ENCODE measurements at regions not wholly inside any gene's neighbourhood (a gene's known extent, or its start where the extent isn't known, plus 50 kb on each side); places are given as distances from the start of the nearest gene placed in this dataset.
"Not testable (repeated sequence)": the region's sequence is repeated elsewhere in the genome, so short reads cannot be mapped to it uniquely, and the experiment has no call there.

DNA sequence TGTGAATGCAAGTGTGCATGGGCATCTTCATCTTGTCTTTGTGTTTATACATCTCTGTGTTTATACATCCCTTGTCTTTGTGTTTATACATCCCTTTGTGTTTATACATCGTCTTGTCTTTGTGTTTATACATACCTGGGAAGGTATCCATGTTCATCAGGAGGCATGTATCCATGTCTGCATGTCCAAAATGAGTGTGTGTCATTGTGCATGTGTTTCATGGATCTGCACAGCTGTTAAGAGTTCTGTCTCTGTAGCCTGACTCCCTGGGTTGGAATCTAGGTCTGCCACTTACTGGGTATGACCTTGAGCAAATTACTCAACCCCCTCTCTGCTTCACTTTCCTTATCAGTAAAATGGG is 50.1 kb upstream of the SIRPA start:
- Histone ChIP-seq H3K9me3 (replicated peaks in 1 of 11) (peaks cover 0 to 13% (median 11%) of the 10 kb centered on the region in 11 experiments; a peak in 8 of 22 replicates), H3K36me3 (no peaks in the 10 kb centered on the region), H3K9ac (peak overlapping the region; percentile 7 to 63 (median 44); a peak in 12 of 22 replicates), H3K4me1 (peaks cover 27 to 99% (median 92%) of the 10 kb centered on the region in 10 experiments), H3K4me3 (no peak overlapping the region), H3K27me3 (peaks cover 0 to 11% (median 0%) of the 10 kb centered on the region in 11 experiments; a peak in 5 of 22 replicates), H3K27ac (peak overlapping the region; percentile 10 to 82 (median 69); a peak in 20 of 22 replicates), H3K4me2 (peak overlapping the region; percentile 60 to 93 (median 75)), H4K20me1 (no peaks in the 10 kb centered on the region)
- no peak for TF ChIP-seq Cebpa-rat (IDR thresholded peaks at IDR 0.05)

GRCh38 chr20:1844325-1845162 is 50.7 kb upstream of the SIRPA start:
- H4K20me1 ChIP-seq = no peaks in the 10 kb centered on the region
- H3K4me2 ChIP-seq = peak overlapping the region; percentile 60 to 95 (median 75)
- H3K27me3 ChIP-seq = peaks cover 0 to 11% (median 0%) of the 10 kb centered on the region in 11 experiments; a peak in 5 of 22 replicates
- H3K4me3 ChIP-seq = no peak overlapping the region
- H3K9me3 ChIP-seq (replicated peaks in 1 of 11) = peaks cover 0 to 15% (median 11%) of the 10 kb centered on the region in 11 experiments; a peak in 8 of 22 replicates
- peak in 5 of 11 experiments; percentile 26 to 75 (median 39); a peak in 6 of 22 replicates for TF ChIP-seq Cebpa-rat (IDR thresholded peaks at IDR 0.05)
- H3K9ac ChIP-seq = peak overlapping the region; percentile 7 to 76 (median 56); a peak in 17 of 22 replicates
- no peaks in the 10 kb centered on the region for H3K36me3 ChIP-seq
- peak overlapping the region; percentile 10 to 86 (median 69); a peak in 21 of 22 replicates for H3K27ac ChIP-seq
- peaks cover 25 to 98% (median 90%) of the 10 kb centered on the region in 10 experiments for H3K4me1 ChIP-seq

DNA sequence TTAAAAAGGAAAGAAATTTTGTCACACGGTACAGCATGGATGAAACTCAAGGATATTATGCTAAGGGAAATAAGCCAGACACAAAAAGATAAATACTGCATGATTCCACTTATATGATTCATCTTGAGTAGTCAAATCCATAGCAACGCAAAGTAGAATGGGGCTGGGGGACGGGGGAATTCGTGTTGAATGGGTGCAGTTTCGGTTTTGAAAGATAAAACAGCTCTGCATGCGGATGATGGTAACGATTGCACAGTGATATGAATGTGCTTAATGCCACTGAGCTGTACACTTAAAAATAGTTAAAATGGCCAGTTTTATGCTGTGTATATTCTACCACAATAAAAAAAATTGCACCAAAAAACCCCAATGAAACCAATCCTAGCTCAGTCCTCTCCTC is 52.9 kb upstream of the SIRPA start:
- Histone ChIP-seq H3K4me1 (peaks cover 25 to 90% (median 81%) of the 10 kb centered on the region in 10 experiments), H4K20me1 (no peaks in the 10 kb centered on the region), H3K4me2 (peak overlapping the region in 9 of 11 experiments; percentile 33 to 95 (median 86); a peak in 18 of 22 replicates), H3K36me3 (no peaks in the 10 kb centered on the region), H3K9ac (no peak overlapping the region), H3K27me3 (peaks cover 0 to 3% (median 0%) of the 10 kb centered on the region in 11 experiments; a peak in 3 of 22 replicates), H3K9me3 (replicated peaks in 1 of 11) (peaks cover 0 to 18% (median 6%) of the 10 kb centered on the region in 11 experiments; a peak in 10 of 22 replicates), H3K27ac (0 out of 22 replicates have a peak overlapping the region, but pooled peaks of 1 of the 11 experiments have one; percentile 94), H3K4me3 (no peak overlapping the region)
- no peak for TF ChIP-seq Cebpa-rat (IDR thresholded peaks at IDR 0.05)

GRCh38 chr20:1841554-1842140 is 53.6 kb upstream of the SIRPA start:
- peak in 3 of 11 experiments; percentile 36 to 68 (median 62); a peak in 5 of 22 replicates for TF ChIP-seq Cebpa-rat (IDR thresholded peaks at IDR 0.05)
- peak overlapping the region in 5 of 11 experiments; percentile 32 to 79 (median 73); a peak in 8 of 22 replicates for H3K9ac ChIP-seq

DNA sequence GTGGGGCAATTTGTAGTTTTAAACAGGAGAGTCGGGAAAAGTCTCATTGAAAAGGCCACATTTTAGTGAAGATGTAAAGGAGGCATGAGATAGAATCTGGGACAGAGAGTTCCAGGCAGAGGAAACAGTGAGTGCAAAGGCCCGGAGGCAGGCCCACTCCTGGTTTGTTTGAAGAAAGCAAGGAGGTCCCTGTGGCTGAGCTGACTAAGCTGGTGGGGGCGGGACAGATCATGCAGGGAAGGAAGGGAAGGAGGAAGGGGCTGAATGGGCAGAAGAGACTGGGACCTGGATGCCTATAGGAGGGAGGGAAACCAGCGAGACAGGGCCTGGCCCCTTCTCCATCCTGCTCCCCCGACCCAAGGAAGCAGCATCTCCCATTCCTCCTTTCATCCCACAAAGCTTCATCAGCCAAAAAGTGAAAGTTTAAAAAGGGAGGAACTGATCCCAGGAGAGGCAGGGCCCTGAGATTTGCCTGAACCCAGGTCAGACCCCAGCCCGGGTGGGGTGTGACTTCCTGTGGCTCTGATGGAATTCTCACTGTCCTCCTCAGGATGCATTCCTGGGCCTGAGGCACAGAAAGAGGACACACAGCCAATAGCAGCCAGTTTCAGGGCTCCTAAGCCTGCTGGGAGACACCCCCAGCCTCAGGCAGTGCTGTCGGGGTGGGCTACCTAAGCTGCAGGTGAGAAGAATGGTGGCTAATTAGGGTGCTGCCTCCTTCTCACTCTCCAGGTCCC is 54.2 kb upstream of the SIRPA start:
- Histone ChIP-seq H3K9me3 (replicated peaks in 1 of 11) (peaks cover 0 to 18% (median 0%) of the 10 kb centered on the region in 11 experiments; a peak in 6 of 22 replicates), H3K36me3 (no peaks in the 10 kb centered on the region), H3K27me3 (no peaks in the 10 kb centered on the region), H3K9ac (peak overlapping the region in 5 of 11 experiments; percentile 32 to 79 (median 73); a peak in 8 of 22 replicates), H3K4me2 (peak overlapping the region in 10 of 11 experiments; percentile 28 to 95 (median 78); a peak in 19 of 22 replicates), H3K27ac (peak overlapping the region in 9 of 11 experiments; percentile 34 to 96 (median 84); a peak in 17 of 22 replicates), H4K20me1 (peaks cover 0 to 4% (median 0%) of the 10 kb centered on the region in 11 experiments; a peak in 1 of 22 replicates), H3K4me1 (peaks cover 23 to 78% (median 69%) of the 10 kb centered on the region in 10 experiments), H3K4me3 (peak overlapping the region in 1 of 10 experiments; percentile 32; a peak in 2 of 20 replicates)
- no peak for TF ChIP-seq Cebpa-rat (IDR thresholded peaks at IDR 0.05)

More at GRCh38 chr20:1841554-1842140, 53.6 kb upstream of the SIRPA start:
- Histone ChIP-seq H3K27me3 (peaks cover 0 to 3% (median 0%) of the 10 kb centered on the region in 11 experiments; a peak in 3 of 22 replicates), H3K4me2 (peak overlapping the region in 10 of 11 experiments; percentile 28 to 95 (median 78); a peak in 19 of 22 replicates), H3K4me3 (no peak overlapping the region; a peak in 1 of 20 replicates), H3K9me3 (replicated peaks in 1 of 11) (peaks cover 0 to 18% (median under 1%) of the 10 kb centered on the region in 11 experiments; a peak in 8 of 22 replicates), H4K20me1 (peaks cover 0 to 3% (median 0%) of the 10 kb centered on the region in 11 experiments; a peak in 1 of 22 replicates), H3K4me1 (peaks cover 25 to 84% (median 75%) of the 10 kb centered on the region in 10 experiments), H3K27ac (peak overlapping the region in 9 of 11 experiments; percentile 19 to 96 (median 84); a peak in 16 of 22 replicates), H3K36me3 (no peaks in the 10 kb centered on the region)

GRCh38 chr20:1839376-1840317 is 55.6 kb upstream of the SIRPA start:
- Histone ChIP-seq H3K4me3 (peak overlapping the region in 4 of 10 experiments; percentile 8 to 32 (median 14); a peak in 3 of 20 replicates), H3K4me2 (peak overlapping the region in 7 of 11 experiments; percentile 68 to 95 (median 88); a peak in 13 of 22 replicates), H3K9me3 (replicated peaks in 1 of 11) (peaks cover 0 to 18% (median 0%) of the 10 kb centered on the region in 11 experiments; a peak in 6 of 22 replicates), H3K27me3 (peaks cover 0 to 11% (median 0%) of the 10 kb centered on the region in 11 experiments; a peak in 3 of 22 replicates), H3K27ac (peak overlapping the region in 9 of 11 experiments; percentile 29 to 96 (median 84); a peak in 16 of 22 replicates), H3K4me1 (peaks cover 9 to 78% (median 61%) of the 10 kb centered on the region in 10 experiments), H3K9ac (peak overlapping the region in 6 of 11 experiments; percentile 31 to 79 (median 75); a peak in 12 of 22 replicates)
- not testable (repeated sequence) for H3K36me3 ChIP-seq, H4K20me1 ChIP-seq
